ENCODE measurements at regions not wholly inside any gene's neighbourhood (a gene's known extent, or its start where the extent isn't known, plus 50 kb on each side); places are given as distances from the start of the nearest gene placed in this dataset.

DNA sequence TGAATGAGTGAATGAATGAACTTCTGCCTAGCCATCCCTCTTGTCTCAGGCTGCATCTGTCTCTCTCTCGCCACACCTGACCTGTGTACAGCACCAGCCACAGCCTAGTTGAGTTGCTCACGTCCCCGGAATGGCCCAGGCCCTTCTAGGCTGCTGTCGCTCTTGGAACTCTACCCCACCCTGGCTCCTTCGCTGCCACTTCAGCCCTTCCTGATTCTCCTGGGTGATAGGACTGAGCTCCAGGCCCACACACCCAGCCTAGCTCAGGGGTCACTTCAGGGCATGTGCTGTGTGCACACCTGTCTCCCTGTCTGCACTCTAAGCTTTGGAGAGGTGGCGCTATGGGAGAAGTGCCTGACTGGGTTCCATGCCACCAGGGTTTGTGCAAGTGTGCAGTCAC, 236.6 kb downstream of the GLI2 start:
- Histone ChIP-seq H3K9me3 (no peaks in the 10 kb centered on the region), H3K4me3 (no peak overlapping the region), H3K27ac (no peak overlapping the region), H3K27me3 (ENCODE audit: insufficient read depth in 3 of 3, low read length in 2 of 3) (no peaks in the 10 kb centered on the region), H3K4me1 (no peaks in the 10 kb centered on the region), H3K36me3 (ENCODE audit: insufficient read depth in 1 of 2, low read depth in 1 of 2) (peaks cover 0 to 8% of the 10 kb centered on the region in 2 donors)
- intact Hi-C loops (cut with DNase I): no loop called here
- ATAC-seq (no peak), DNase-seq (no peak)
- TF ChIP-seq, protein P1, sequence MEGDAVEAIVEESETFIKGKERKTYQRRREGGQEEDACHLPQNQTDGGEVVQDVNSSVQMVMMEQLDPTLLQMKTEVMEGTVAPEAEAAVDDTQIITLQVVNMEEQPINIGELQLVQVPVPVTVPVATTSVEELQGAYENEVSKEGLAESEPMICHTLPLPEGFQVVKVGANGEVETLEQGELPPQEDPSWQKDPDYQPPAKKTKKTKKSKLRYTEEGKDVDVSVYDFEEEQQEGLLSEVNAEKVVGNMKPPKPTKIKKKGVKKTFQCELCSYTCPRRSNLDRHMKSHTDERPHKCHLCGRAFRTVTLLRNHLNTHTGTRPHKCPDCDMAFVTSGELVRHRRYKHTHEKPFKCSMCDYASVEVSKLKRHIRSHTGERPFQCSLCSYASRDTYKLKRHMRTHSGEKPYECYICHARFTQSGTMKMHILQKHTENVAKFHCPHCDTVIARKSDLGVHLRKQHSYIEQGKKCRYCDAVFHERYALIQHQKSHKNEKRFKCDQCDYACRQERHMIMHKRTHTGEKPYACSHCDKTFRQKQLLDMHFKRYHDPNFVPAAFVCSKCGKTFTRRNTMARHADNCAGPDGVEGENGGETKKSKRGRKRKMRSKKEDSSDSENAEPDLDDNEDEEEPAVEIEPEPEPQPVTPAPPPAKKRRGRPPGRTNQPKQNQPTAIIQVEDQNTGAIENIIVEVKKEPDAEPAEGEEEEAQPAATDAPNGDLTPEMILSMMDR (IDR thresholded peaks at IDR 0.05): no peak
- 68 to 99% (median 75%) methylated on average over 5 to 6 of the region's 6 CpGs for WGBS, 3 donors

DNA sequence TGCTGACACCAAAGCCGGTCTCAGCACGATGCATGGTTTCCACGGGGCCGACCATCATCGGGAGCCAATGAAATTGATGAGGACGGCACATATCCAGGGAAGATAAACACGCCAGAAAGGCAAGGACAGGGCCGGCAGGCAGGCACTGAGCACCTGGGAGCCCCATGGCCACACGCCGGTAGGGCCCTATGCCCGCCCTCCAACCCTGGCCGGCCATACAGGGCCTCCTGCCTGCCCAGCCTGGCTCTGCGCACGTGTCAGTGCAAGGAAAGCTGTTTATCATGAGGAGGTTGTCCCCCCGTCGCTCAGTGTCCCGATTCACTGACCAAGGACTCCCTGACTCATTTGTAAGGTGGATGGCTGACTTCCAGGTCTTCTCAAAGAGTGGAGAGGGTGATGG, 237.5 kb downstream of the GLI2 start:
- ATAC-seq (no peak), DNase-seq (peak in 1 of 2 donors; percentile 41)
- WGBS, 3 donors: 86 to 95% (median 93%) methylated on average over 17 of the region's 17 CpGs
- no peak overlapping the region for H3K27ac ChIP-seq
- no peak overlapping the region for H3K4me3 ChIP-seq
- no peaks in the 10 kb centered on the region for H3K4me1 ChIP-seq
- H3K27me3 ChIP-seq (ENCODE audit: insufficient read depth in 3 of 3, low read length in 2 of 3): no peaks in the 10 kb centered on the region
- TF ChIP-seq, protein P1 (IDR thresholded peaks at IDR 0.05): no peak
- intact Hi-C loops (cut with DNase I): no loop called here
- peaks cover 0 to 8% of the 10 kb centered on the region in 2 donors for H3K36me3 ChIP-seq (ENCODE audit: insufficient read depth in 1 of 2, low read depth in 1 of 2)
- no peaks in the 10 kb centered on the region for H3K9me3 ChIP-seq

DNA sequence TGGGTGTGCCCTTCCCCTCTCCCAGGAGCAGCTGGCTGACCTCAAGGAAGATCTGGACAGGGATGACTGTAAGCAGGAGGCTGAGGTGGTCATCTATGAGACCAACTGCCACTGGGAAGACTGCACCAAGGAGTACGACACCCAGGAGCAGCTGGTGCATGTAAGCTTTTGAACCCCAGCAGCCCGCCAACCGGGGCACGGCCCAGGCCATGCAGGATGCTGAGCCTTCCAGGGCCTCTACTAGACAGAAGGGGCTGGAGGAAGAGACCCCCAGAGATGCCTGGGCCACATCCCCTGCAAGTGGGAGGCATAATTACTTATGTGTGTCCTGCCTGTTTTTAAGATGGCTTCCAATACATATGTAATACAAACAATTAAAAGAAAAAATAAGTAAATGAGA, 239.3 kb downstream of the GLI2 start:
- ATAC-seq: no peak
- WGBS, 3 donors: 96 to 99% (median 96%) methylated on average over 4 of the region's 4 CpGs

DNA sequence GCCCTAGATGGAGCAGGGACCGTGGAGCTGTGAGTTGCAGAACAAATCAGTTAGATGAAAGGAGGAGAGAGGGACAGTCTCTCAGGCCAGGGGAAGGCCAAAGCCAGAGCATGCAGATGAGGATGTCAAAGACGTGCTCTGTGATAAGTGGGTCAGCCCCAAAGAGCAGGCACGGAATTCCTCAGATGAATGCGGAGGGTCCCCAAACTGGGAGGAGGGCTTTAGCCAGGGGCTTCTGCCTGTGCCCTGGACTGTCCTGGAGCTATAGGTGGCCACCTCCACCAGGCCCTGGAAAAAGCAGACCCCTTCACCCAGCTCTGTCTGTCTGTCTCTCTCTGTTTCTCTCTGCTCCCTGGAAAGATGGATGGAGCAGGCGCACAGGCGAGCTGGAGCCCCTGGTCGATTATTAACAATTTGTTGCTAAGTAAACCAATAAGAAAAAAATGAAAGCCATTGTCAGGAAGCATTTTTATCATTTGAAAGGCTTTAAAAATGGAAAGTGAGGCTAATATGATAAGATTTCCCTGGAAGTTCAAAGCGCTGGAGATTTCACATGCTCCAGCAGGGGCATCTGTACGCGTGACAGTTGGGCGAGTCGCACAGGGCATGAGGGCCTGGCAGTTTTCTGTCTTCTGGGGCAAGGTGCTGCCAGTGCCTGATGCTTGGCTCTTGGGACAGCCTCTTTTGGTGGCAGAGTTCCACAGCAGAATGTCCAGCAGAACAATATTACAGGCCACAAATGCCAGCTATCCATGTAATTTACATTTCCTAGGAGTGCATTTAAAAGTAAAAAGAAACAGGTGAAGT, 241.0 kb downstream of the GLI2 start:
- ATAC-seq (no peak), DNase-seq (no peak)
- no peak overlapping the region for H3K4me3 ChIP-seq
- H3K9me3 ChIP-seq: no peaks in the 10 kb centered on the region
- TF ChIP-seq, protein P1 (IDR thresholded peaks at IDR 0.05): no peak
- no peak overlapping the region for H3K27ac ChIP-seq
- H3K27me3 ChIP-seq (ENCODE audit: insufficient read depth in 3 of 3, low read length in 2 of 3): no peaks in the 10 kb centered on the region
- peaks cover 0 to 8% of the 10 kb centered on the region in 2 donors for H3K36me3 ChIP-seq (ENCODE audit: insufficient read depth in 1 of 2, low read depth in 1 of 2)
- WGBS, 3 donors: 87 to 92% (median 90%) methylated on average over 12 of the region's 12 CpGs
- intact Hi-C loops (cut with DNase I): no loop called here
- H3K4me1 ChIP-seq: no peaks in the 10 kb centered on the region

More for the DNA sequence above, 239.3 kb downstream of the GLI2 start:
- Histone ChIP-seq H3K36me3 (ENCODE audit: insufficient read depth in 1 of 2, low read depth in 1 of 2) (peaks cover 0 to 8% of the 10 kb centered on the region in 2 donors), H3K27me3 (ENCODE audit: insufficient read depth in 3 of 3, low read length in 2 of 3) (no peaks in the 10 kb centered on the region), H3K27ac (no peak overlapping the region), H3K9me3 (no peaks in the 10 kb centered on the region), H3K4me1 (no peaks in the 10 kb centered on the region), H3K4me3 (no peak overlapping the region)
- peak in 1 of 2 donors; percentile 18 for DNase-seq
- intact Hi-C loops (cut with DNase I): no loop called here
- TF ChIP-seq, protein P1 (IDR thresholded peaks at IDR 0.05): no peak

All from psoas muscle (tissue), 7 donors.